A673 (cell line): ENCODE measurements at regions not wholly inside any gene's neighbourhood (a gene's known extent, or its start where the extent isn't known, plus 50 kb on each side); places are given as distances from the start of the nearest gene placed in this dataset.

Experiments used
- BruUV-seq: library from RNA; stranded (reverse); fragments of 400-500 nt; replicated peaks from 2 replicates; lab custom pipeline; 2021; lab: Mats Ljungman, UMichigan
- CTCF ChIA-PET: fragments of 300-600 bp; sonication (Branson Sonifier 250); formaldehyde crosslinking; loops from one replicate; lab custom pipeline; 2022; ENCODE audit warnings: antibody characterized with exemption; lab: Charles Lee
- POLR2A ChIA-PET: fragments of 300-600 bp; sonication (Branson Sonifier 250); formaldehyde crosslinking; loops from one replicate; lab custom pipeline; 2022; ENCODE audit warnings: antibody characterized with exemption; ENCODE audit not compliant: low non-redundant PET; lab: Charles Lee
- DNase-seq: peaks from one replicate; pipeline ENCODE4 v3.0.0-alpha.2; 2015; ENCODE audit warnings: low spot score
- H3K27ac ChIP-seq: fragments of 200-600 bp; sonication (generic); 2 replicates; pipeline ENCODE4 v1.5.1; 2016; ENCODE audit warnings: mixed run types, low read depth, mild to moderate bottlenecking, mixed read lengths, antibody characterized with exemption, low read length; ENCODE audit not compliant: poor library complexity, severe bottlenecking
- H3K27me3 ChIP-seq: fragments of 200-600 bp; sonication (generic); replicated peaks from 2 replicates; pipeline ENCODE4 v1.6.1; 2017; ENCODE audit warnings: mixed run types, low read depth, mild to moderate bottlenecking, mixed read lengths, antibody characterized with exemption, low read length; ENCODE audit not compliant: insufficient read depth, poor library complexity
- H3K36me3 ChIP-seq: fragments of 200-600 bp; sonication (generic); 2 replicates; pipeline ENCODE4 v1.6.1; 2016; ENCODE audit warnings: mixed run types, mild to moderate bottlenecking, mixed read lengths, antibody characterized with exemption, low read length; ENCODE audit not compliant: insufficient read depth, poor library complexity, severe bottlenecking
- H3K4me1 ChIP-seq: fragments of 200-600 bp; sonication (generic); 2 replicates; pipeline ENCODE4 v1.6.1; 2017; ENCODE audit warnings: mixed run types, mild to moderate bottlenecking, mixed read lengths, antibody characterized with exemption, low read length; ENCODE audit not compliant: insufficient read depth, poor library complexity, severe bottlenecking
- H3K4me3 ChIP-seq: fragments of 200-600 bp; sonication (generic); 2 replicates; pipeline ENCODE4 v1.5.1; 2016; ENCODE audit warnings: low read depth, mixed run types, mild to moderate bottlenecking, mixed read lengths, low read length; ENCODE audit not compliant: poor library complexity, severe bottlenecking
- H3K9me3 ChIP-seq: fragments of 200-600 bp; sonication (generic); 2 replicates; pipeline ENCODE4 v1.6.1; 2016; ENCODE audit warnings: mixed run types, low read depth, mild to moderate bottlenecking, mixed read lengths, antibody characterized with exemption, low read length; ENCODE audit not compliant: poor library complexity, severe bottlenecking
- EZH2 ChIP-seq: fragments of 200-600 bp; sonication (generic); IDR thresholded peaks from 2 replicates; pipeline ENCODE4 v1.6.1; 2017; ENCODE audit warnings: borderline replicate concordance, low read depth, mild to moderate bottlenecking, mixed read lengths, antibody characterized with exemption, low read length; ENCODE audit not compliant: poor library complexity, severe bottlenecking
- intact Hi-C: fragments of 100-400 bp; cut with micrococcal nuclease; formaldehyde crosslinking; loops from one replicate; pipeline ENCODE4 v1.10.0; 2022; ENCODE audit not compliant: unreplicated experiment
- TF ChIP-seq, protein P1 (sequence below): fragments of 300-800, 200-600 bp; sonication (generic); conservative IDR thresholded peaks from 2 replicates; pipeline ENCODE4 v1.5.1; 2017; ENCODE audit warnings: low read depth, mild to moderate bottlenecking, antibody characterized with exemption, low read length, moderate library complexity, mixed read lengths

DNA sequence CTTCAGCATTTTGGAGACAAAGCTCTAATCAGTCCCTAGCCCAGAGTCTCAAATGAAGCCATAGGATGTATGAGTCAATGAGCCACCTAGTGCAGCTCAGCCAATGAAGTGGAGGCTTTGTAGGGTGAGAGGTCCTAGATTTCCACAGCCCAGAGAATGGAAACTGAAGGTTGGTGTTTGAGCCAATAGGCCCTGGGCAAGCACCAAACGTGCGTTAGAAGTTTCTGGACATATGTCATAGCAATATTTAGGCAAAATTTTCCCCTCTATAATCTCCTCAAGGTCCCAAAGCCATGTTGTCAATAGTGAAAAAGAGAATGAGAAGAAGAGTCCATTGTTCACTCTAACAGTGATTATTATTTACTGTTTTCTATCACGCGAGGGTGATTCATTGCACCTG lies 361.3 kb downstream of the PLPP3 start:
- POLR2A ChIA-PET, result no interaction called here
- Histone ChIP-seq H3K9me3 (no peaks in the 10 kb centered on the region), H3K27ac (no peak overlapping the region), H3K27me3 (peaks cover 9% of the 10 kb centered on the region), H3K36me3 (no peaks in the 10 kb centered on the region), H3K4me1 (no peaks in the 10 kb centered on the region), H3K4me3 (no peak overlapping the region)
- no peak for DNase-seq
- no peak for TF ChIP-seq EZH2
- TF ChIP-seq, protein P1, sequence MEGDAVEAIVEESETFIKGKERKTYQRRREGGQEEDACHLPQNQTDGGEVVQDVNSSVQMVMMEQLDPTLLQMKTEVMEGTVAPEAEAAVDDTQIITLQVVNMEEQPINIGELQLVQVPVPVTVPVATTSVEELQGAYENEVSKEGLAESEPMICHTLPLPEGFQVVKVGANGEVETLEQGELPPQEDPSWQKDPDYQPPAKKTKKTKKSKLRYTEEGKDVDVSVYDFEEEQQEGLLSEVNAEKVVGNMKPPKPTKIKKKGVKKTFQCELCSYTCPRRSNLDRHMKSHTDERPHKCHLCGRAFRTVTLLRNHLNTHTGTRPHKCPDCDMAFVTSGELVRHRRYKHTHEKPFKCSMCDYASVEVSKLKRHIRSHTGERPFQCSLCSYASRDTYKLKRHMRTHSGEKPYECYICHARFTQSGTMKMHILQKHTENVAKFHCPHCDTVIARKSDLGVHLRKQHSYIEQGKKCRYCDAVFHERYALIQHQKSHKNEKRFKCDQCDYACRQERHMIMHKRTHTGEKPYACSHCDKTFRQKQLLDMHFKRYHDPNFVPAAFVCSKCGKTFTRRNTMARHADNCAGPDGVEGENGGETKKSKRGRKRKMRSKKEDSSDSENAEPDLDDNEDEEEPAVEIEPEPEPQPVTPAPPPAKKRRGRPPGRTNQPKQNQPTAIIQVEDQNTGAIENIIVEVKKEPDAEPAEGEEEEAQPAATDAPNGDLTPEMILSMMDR, result no peak
- no TSS peak for BruUV-seq
- CTCF ChIA-PET, result no interaction called here
- intact Hi-C loops, result no loop called here

DNA sequence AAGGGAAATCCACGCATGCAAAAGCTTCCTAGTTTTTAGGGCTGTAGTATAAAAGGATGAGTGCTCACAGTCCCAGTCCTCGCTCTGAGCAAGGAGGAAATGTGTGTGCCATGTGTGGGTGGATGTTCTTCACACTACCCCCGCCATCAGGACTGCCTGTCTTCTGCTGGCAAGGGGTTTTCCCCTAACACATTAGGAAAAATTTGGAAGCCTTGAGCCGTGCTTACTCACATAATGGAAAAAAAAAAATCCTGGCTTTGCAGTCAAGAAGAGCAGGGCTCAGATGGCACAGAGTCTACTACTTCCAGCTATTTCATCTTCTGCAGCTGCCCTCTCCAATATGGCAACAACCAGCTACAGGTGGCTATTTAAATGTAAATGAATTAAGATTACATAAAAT lies 363.1 kb downstream of the PLPP3 start:
- Histone ChIP-seq H3K36me3 (no peaks in the 10 kb centered on the region), H3K27ac (no peak overlapping the region), H3K4me1 (no peaks in the 10 kb centered on the region), H3K27me3 (peaks cover 9% of the 10 kb centered on the region), H3K4me3 (no peak overlapping the region), H3K9me3 (no peaks in the 10 kb centered on the region)
- ChIA-PET POLR2A (no interaction called here), CTCF (no interaction called here)
- TF ChIP-seq, protein P1, result no peak
- TF ChIP-seq EZH2, result no peak
- intact Hi-C loops, result no loop called here
- DNase-seq, result no peak
- BruUV-seq, result no TSS peak

DNA sequence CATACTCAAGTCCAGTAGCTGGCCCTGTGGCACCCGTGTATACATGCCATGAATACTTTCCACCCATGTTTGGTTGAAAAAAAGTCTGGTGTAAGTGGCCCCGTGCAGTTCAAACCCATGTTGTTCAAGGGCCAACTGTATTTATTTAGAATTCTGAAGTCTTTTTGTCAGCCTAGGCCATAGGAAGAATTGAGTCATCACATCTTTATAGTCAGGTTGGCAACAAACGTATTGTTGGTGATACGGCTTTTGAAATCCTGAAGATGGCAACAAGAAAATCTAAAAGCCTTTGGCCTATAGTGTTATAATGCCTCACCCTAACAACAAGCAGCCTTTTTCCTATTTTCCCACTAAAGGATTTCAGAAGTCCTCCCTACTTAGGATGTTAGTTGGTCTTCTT lies 363.6 kb downstream of the PLPP3 start:
- Histone ChIP-seq H3K4me3 (no peak overlapping the region), H3K27me3 (peaks cover 9% of the 10 kb centered on the region), H3K4me1 (no peaks in the 10 kb centered on the region), H3K27ac (no peak overlapping the region), H3K36me3 (no peaks in the 10 kb centered on the region), H3K9me3 (no peaks in the 10 kb centered on the region)
- CTCF ChIA-PET, result no interaction called here
- TF ChIP-seq EZH2, result no peak
- TF ChIP-seq, protein P1, result no peak
- no peak for DNase-seq
- intact Hi-C loops, result no loop called here
- BruUV-seq, result no TSS peak
- POLR2A ChIA-PET, result no interaction called here
